ENCODE measurements at regions not wholly inside any gene's neighbourhood (a gene's known extent, or its start where the extent isn't known, plus 50 kb on each side); places are given as distances from the start of the nearest gene placed in this dataset.

- Histone ChIP-seq H3K56ac (replicated peaks; ENCODE audit: insufficient read length, low read depth, low read length) (no peak overlapping the region), H4K8ac (ENCODE audit: extremely low read depth, insufficient read depth, low read length) (no peak overlapping the region), H3K4me1 (replicated peaks in 1 of 4; ENCODE audit: control insufficient read depth in 3 of 4, insufficient read depth in 4 of 4, low read length in 3 of 4) (no peaks in the 10 kb centered on the region), H2BK20ac (ENCODE audit: low read length) (no peak overlapping the region), H2BK5ac (ENCODE audit: low read depth, low read length) (no peak overlapping the region), H3K4me2 (ENCODE audit: insufficient read depth in 1 of 2, low read depth in 2 of 2, low read length in 2 of 2) (no peak overlapping the region), H3K36me3 (ENCODE audit: control insufficient read depth in 2 of 4, insufficient read depth in 4 of 4, low read length in 3 of 4) (no peaks in the 10 kb centered on the region), H3K79me1 (ENCODE audit: low read depth, low read length) (no peaks in the 10 kb centered on the region), H4K91ac (replicated peaks; ENCODE audit: insufficient read length, low read length) (no peak overlapping the region), H3K14ac (ENCODE audit: insufficient read length) (no peak overlapping the region), H2BK12ac (ENCODE audit: low read depth, low read length) (no peak overlapping the region), H3K4me3 (ENCODE audit: extremely low read depth in 1 of 4, insufficient read depth in 2 of 4, low read depth in 3 of 4, low read length in 4 of 4) (no peak overlapping the region), H3K27me3 (replicated peaks in 1 of 4; ENCODE audit: control insufficient read depth in 3 of 4, extremely low read depth in 1 of 4, insufficient read depth in 3 of 4, low read length in 3 of 4) (peaks cover 0 to 1% (median 0%) of the 10 kb centered on the region in 4 experiments; a peak in 1 of 7 replicates), H3K23ac (ENCODE audit: insufficient read length) (no peak overlapping the region), H3K27ac (ENCODE audit: low read depth, low read length) (no peak overlapping the region), H4K5ac (ENCODE audit: insufficient read length, low read depth, low read length) (no peak overlapping the region), H2AK5ac (ENCODE audit: low read depth, low read length) (no peak overlapping the region), H2BK120ac (replicated peaks; ENCODE audit: low read depth, low read length) (no peak overlapping the region), H3K9ac (replicated peaks in 1 of 4; ENCODE audit: extremely low read depth in 1 of 4, low read depth in 3 of 4, low read length in 3 of 4) (no peak overlapping the region), H2AFZ (ENCODE audit: low read length) (no peak overlapping the region), H4K20me1 (replicated peaks in 1 of 2; ENCODE audit: control insufficient read depth in 1 of 2, insufficient read depth in 2 of 2, low read length in 2 of 2) (no peaks in the 10 kb centered on the region), H3K79me2 (ENCODE audit: control insufficient read depth in 1 of 2, insufficient read depth in 2 of 2, low read length in 2 of 2) (no peaks in the 10 kb centered on the region), H3K4ac (replicated peaks; ENCODE audit: insufficient read length, low read depth, low read length) (no peak overlapping the region), H3K23me2 (ENCODE audit: low read depth, low read length) (no peaks in the 10 kb centered on the region; the same call in 1 of the 2 replicates), H3K18ac (ENCODE audit: extremely low read depth, low read length) (no peak overlapping the region), H2BK15ac (ENCODE audit: low read length) (no peak overlapping the region), H3K9me3 (ENCODE audit: insufficient read depth in 2 of 2, low read depth in 1 of 2, low read length in 1 of 2) (no peaks in the 10 kb centered on the region; a peak in 1 of 4 replicates)
- ChIA-PET CTCF (ENCODE audit: partially characterized antibody) (no interaction called here), POLR2A (ENCODE audit: partially characterized antibody) (no interaction called here)
- FAIRE-seq (no peak), DNase-seq (ENCODE audit: low read depth in 1 of 2, low spot score in 2 of 2) (no peak)
- TF ChIP-seq GABPA (IDR thresholded peaks at IDR 0.05; ENCODE audit: borderline replicate concordance, insufficient read depth, low read length): no peak
- TF ChIP-seq SAP30 (IDR thresholded peaks at IDR 0.05; ENCODE audit: insufficient read depth, insufficient replicate concordance, low read length): no peak
- TF ChIP-seq CEBPB (IDR thresholded peaks at IDR 0.05; ENCODE audit: low read depth, low read length): no peak
- no peak for TF ChIP-seq EP300 (IDR thresholded peaks at IDR 0.05; ENCODE audit: borderline replicate concordance in 1 of 2, low read depth in 2 of 2, low read length in 2 of 2)
- TF ChIP-seq RAD21 (IDR thresholded peaks at IDR 0.05 in 1 of 2, conservative IDR thresholded peaks at IDR 0.05 in 1 of 2; ENCODE audit: low read depth in 2 of 2, low read length in 2 of 2): no peak
- TF ChIP-seq CTCF (IDR thresholded peaks at IDR 0.05; ENCODE audit: control extremely low read depth in 1 of 3, insufficient read depth in 1 of 3, low read depth in 1 of 3, low read length in 3 of 3): no peak
- 78% methylated on average over 7 of the region's 7 CpGs; no CpG with 5 or more reads in 1 of the 2 experiments for WGBS, 2 experiments (ENCODE audit: extremely low coverage in 1 of 2, insufficient coverage in 1 of 2, insufficient read length in 1 of 2, insufficient replicate concordance in 2 of 2, low coverage in 1 of 2, low lambda C conversion rate in 2 of 2, missing lambda C conversion rate in 1 of 2)
Measured at GRCh38 chr1:214847071-214847810, 235.3 kb upstream of the KCNK2 start.
